ENCODE measurements at regions not wholly inside any gene's neighbourhood (a gene's known extent, or its start where the extent isn't known, plus 50 kb on each side); places are given as distances from the start of the nearest gene placed in this dataset.

DNA sequence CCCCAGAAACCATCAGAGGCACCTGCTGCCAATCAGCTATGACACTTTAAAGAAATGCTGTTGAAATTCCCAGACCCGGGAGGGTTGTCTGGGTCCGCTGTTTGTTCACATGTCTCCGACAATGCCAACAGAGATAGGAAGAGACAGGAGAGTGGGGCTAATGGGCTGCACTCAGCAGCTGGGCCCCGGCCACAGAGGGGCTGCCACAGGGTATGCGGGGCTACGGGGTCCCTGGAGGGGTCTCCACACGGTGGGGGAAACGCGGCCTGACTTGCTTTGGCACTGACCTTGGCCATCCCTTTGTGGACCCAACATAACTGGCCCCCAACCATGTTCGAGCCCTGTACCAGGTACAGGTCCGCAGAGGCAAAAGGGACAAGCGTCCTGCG lies 121.0 kb upstream of the PPP1R26 start:
- H3K9me3 ChIP-seq, result no peaks in the 10 kb centered on the region
- H3K27ac ChIP-seq, result no peak overlapping the region
- no peaks in the 10 kb centered on the region for H3K4me1 ChIP-seq
- ChIA-PET POLR2A (no interaction called here), CTCF (interaction anchor here (2.1 kb wide), 1 partner anchor 18 kb away, joined by 6 read pairs; no protein-coding TSS in a partner anchor)
- no peak for DNase-seq (ENCODE audit: low read depth in 1 of 2, low spot score in 1 of 2)
- H3K4me3 ChIP-seq, result no peak overlapping the region
- TF ChIP-seq ZSCAN20 (CRISPR knock-in tag; IDR thresholded peaks at IDR 0.05) (no peak), CHD2 (IDR thresholded peaks at IDR 0.05; ENCODE audit: low read length, partially characterized antibody) (no peak), MAZ (IDR thresholded peaks at IDR 0.05; ENCODE audit: borderline replicate concordance, low read depth, low read length) (no peak), EP300 (IDR thresholded peaks at IDR 0.05) (no peak), PBX3 (IDR thresholded peaks at IDR 0.05) (no peak), GATA3 (IDR thresholded peaks at IDR 0.05; ENCODE audit: borderline replicate concordance) (no peak), FOXS1 (CRISPR knock-in tag; IDR thresholded peaks at IDR 0.05) (no peak), RFX5 (IDR thresholded peaks at IDR 0.05) (no peak), RNF2 (IDR thresholded peaks at IDR 0.05; ENCODE audit: borderline replicate concordance, low read depth) (no peak), HES2 (IDR thresholded peaks at IDR 0.05) (no peak), RCOR1 (IDR thresholded peaks at IDR 0.05; ENCODE audit: low read depth, low read length) (no peak)
- TF ChIP-seq, protein P1, sequence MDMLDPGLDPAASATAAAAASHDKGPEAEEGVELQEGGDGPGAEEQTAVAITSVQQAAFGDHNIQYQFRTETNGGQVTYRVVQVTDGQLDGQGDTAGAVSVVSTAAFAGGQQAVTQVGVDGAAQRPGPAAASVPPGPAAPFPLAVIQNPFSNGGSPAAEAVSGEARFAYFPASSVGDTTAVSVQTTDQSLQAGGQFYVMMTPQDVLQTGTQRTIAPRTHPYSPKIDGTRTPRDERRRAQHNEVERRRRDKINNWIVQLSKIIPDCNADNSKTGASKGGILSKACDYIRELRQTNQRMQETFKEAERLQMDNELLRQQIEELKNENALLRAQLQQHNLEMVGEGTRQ (IDR thresholded peaks at IDR 0.05), result no peak
- no peak overlapping the region for H3K4me2 ChIP-seq
- WGBS (ENCODE audit: missing lambda C conversion rate), result 53% methylated on average over 13 of the region's 13 CpGs
- no peak for ATAC-seq
- FAIRE-seq, result no peak

- Histone ChIP-seq H3K4me1 (no peaks in the 10 kb centered on the region), H3K27ac (no peak overlapping the region), H3K4me2 (no peak overlapping the region), H3K9me3 (no peaks in the 10 kb centered on the region), H3K4me3 (no peak overlapping the region)
- FAIRE-seq (no peak), ATAC-seq (no peak), DNase-seq (ENCODE audit: low read depth in 1 of 2, low spot score in 1 of 2) (no peak)
- 52% methylated on average over 5 of the region's 5 CpGs for WGBS (ENCODE audit: missing lambda C conversion rate)
- TF ChIP-seq CHD4 (IDR thresholded peaks at IDR 0.05; ENCODE audit: borderline replicate concordance), result no peak
- TF ChIP-seq JUN (IDR thresholded peaks at IDR 0.05), result no peak
- no peak for TF ChIP-seq SREBF2 (IDR thresholded peaks at IDR 0.05)
- no peak for TF ChIP-seq GATA3 (IDR thresholded peaks at IDR 0.05; ENCODE audit: borderline replicate concordance)
- no peak for TF ChIP-seq ZSCAN20 (CRISPR knock-in tag; IDR thresholded peaks at IDR 0.05)
- TF ChIP-seq PHF8 (IDR thresholded peaks at IDR 0.05; ENCODE audit: borderline replicate concordance, low read depth), result no peak
- TF ChIP-seq, protein P2, sequence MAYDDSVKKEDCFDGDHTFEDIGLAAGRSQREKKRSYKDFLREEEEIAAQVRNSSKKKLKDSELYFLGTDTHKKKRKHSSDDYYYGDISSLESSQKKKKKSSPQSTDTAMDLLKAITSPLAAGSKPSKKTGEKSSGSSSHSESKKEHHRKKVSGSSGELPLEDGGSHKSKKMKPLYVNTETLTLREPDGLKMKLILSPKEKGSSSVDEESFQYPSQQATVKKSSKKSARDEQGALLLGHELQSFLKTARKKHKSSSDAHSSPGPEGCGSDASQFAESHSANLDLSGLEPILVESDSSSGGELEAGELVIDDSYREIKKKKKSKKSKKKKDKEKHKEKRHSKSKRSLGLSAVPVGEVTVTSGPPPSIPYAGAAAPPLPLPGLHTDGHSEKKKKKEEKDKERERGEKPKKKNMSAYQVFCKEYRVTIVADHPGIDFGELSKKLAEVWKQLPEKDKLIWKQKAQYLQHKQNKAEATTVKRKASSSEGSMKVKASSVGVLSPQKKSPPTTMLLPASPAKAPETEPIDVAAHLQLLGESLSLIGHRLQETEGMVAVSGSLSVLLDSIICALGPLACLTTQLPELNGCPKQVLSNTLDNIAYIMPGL (CRISPR knock-in tag; IDR thresholded peaks at IDR 0.05; ENCODE audit: borderline replicate concordance), result no peak
- no peak for TF ChIP-seq ZFP36 (IDR thresholded peaks at IDR 0.05; ENCODE audit: borderline replicate concordance, partially characterized antibody)
- no peak for TF ChIP-seq REST (IDR thresholded peaks at IDR 0.05)
- no peak for TF ChIP-seq CEBPB (IDR thresholded peaks at IDR 0.05)
- TF ChIP-seq HEYL (CRISPR knock-in tag; IDR thresholded peaks at IDR 0.05), result no peak
- no peak for TF ChIP-seq HOXB13 (CRISPR knock-in tag; IDR thresholded peaks at IDR 0.05; ENCODE audit: low read depth)
- TF ChIP-seq, protein P1 (IDR thresholded peaks at IDR 0.05), result no peak
- TF ChIP-seq EHF (CRISPR knock-in tag; IDR thresholded peaks at IDR 0.05), result no peak
- TF ChIP-seq EHMT2 (IDR thresholded peaks at IDR 0.05; ENCODE audit: low read depth), result no peak
- TF ChIP-seq TFCP2L1 (CRISPR knock-in tag; IDR thresholded peaks at IDR 0.05), result no peak
- TF ChIP-seq BHLHE40 (IDR thresholded peaks at IDR 0.05; ENCODE audit: low read depth, low read length), result no peak
- no peak for TF ChIP-seq FOXS1 (CRISPR knock-in tag; IDR thresholded peaks at IDR 0.05)
- TF ChIP-seq, protein P3, sequence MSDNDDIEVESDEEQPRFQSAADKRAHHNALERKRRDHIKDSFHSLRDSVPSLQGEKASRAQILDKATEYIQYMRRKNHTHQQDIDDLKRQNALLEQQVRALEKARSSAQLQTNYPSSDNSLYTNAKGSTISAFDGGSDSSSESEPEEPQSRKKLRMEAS (IDR thresholded peaks at IDR 0.05), result no peak
- CTCF ChIA-PET, result interaction anchor here (1.4 to 1.5 kb wide), 2 partner anchors 14 to 273 kb away, joined by 4 read pairs; partner anchors contain the start of gene OLFM1
- POLR2A ChIA-PET, result no interaction called here
Measured at GRCh38 chr9:135359764-135360163, 119.8 kb upstream of the PPP1R26 start.

All from A549 (cell line).